PFSK-1 (cell line): ENCODE measurements at regions not wholly inside any gene's neighbourhood (a gene's known extent, or its start where the extent isn't known, plus 50 kb on each side); places are given as distances from the start of the nearest gene placed in this dataset.

Source experiments
- FOXP2 ChIP-seq: optimal IDR thresholded peaks from 2 replicates; pipeline ENCODE3; 2011; ENCODE audit warnings: borderline replicate concordance, control low read depth, inconsistent platforms; ENCODE audit not compliant: insufficient read depth; ENCODE audit errors: extremely low read length, extremely low read depth
- POLR2AphosphoS5 ChIP-seq: IDR thresholded peaks from 2 replicates; pipeline ENCODE4 v1.6.1; 2012; ENCODE audit warnings: low read depth, mild to moderate bottlenecking, control low read depth, low read length, moderate library complexity
- REST ChIP-seq, 2 experiments: IDR thresholded peaks; 2 replicates each; pipeline versions ENCODE4 v1.6.1 to v1.8.0; 2011 to 2012; ENCODE audit warnings: low read depth in 2 of 2, low read length in 2 of 2, control low read depth in 1 of 2, inconsistent platforms in 1 of 2, mild to moderate bottlenecking in 1 of 2, moderate library complexity in 1 of 2; ENCODE audit not compliant: insufficient read depth in 1 of 2
- SIN3A ChIP-seq: IDR thresholded peaks from 2 replicates; pipeline ENCODE4 v1.6.1; 2012; ENCODE audit warnings: mild to moderate bottlenecking, low read length, moderate library complexity, borderline replicate concordance; ENCODE audit not compliant: insufficient read depth
- TAF1 ChIP-seq: IDR thresholded peaks from 2 replicates; pipeline ENCODE4 v1.6.1; 2012; ENCODE audit warnings: low read length, control low read depth, borderline replicate concordance; ENCODE audit not compliant: insufficient read depth

GRCh38 chr18:3357516-3357915 lies 92.5 kb upstream of the TGIF1 start:
- TF ChIP-seq FOXP2: no peak
- no peak for TF ChIP-seq TAF1
- TF ChIP-seq SIN3A: no peak
- no peak for TF ChIP-seq REST (IDR thresholded peaks at IDR 0.05; ENCODE audit: insufficient read depth in 1 of 2, low read depth in 2 of 2, low read length in 2 of 2)
- TF ChIP-seq POLR2AphosphoS5: no peak

GRCh38 chr18:3358310-3358709 lies 91.7 kb upstream of the TGIF1 start:
- TF ChIP-seq POLR2AphosphoS5: no peak
- no peak for TF ChIP-seq TAF1
- no peak for TF ChIP-seq REST (IDR thresholded peaks at IDR 0.05; ENCODE audit: insufficient read depth in 1 of 2, low read depth in 2 of 2, low read length in 2 of 2)
- TF ChIP-seq FOXP2: no peak
- TF ChIP-seq SIN3A: no peak

- TF ChIP-seq POLR2AphosphoS5 (no peak), REST (IDR thresholded peaks at IDR 0.05; ENCODE audit: insufficient read depth in 1 of 2, low read depth in 2 of 2, low read length in 2 of 2) (no peak), TAF1 (no peak), FOXP2 (no peak), SIN3A (no peak)
These were observed 89.8 kb upstream of the TGIF1 start for GRCh38 chr18:3360211-3360610.

- TF ChIP-seq SIN3A (no peak), TAF1 (no peak), REST (IDR thresholded peaks at IDR 0.05; ENCODE audit: insufficient read depth in 1 of 2, low read depth in 2 of 2, low read length in 2 of 2) (no peak), POLR2AphosphoS5 (no peak), FOXP2 (no peak)
These were observed 82.4 kb upstream of the TGIF1 start for GRCh38 chr18:3367491-3368091.
